BLaER1 (cell line): ENCODE measurements at regions not wholly inside any gene's neighbourhood (a gene's known extent, or its start where the extent isn't known, plus 50 kb on each side); places are given as distances from the start of the nearest gene placed in this dataset.
"Not testable (repeated sequence)": the region's sequence is repeated elsewhere in the genome, so short reads cannot be mapped to it uniquely, and the experiment has no call there.

ENCODE experiments used
- H3K27ac ChIP-seq: shearing (Covaris generic); formaldehyde crosslinking; 2 replicates; pipeline ENCODE4 v1.8.1; 2022
- H3K27me3 ChIP-seq: shearing (Covaris generic); formaldehyde crosslinking; 2 replicates; pipeline ENCODE4 v1.8.1; 2022
- H3K36me3 ChIP-seq: shearing (Covaris generic); formaldehyde crosslinking; 2 replicates; pipeline ENCODE4 v1.8.1; 2022
- H3K4me1 ChIP-seq: shearing (Covaris generic); formaldehyde crosslinking; 2 replicates; pipeline ENCODE4 v1.8.1; 2022
- H3K4me2 ChIP-seq: shearing (Covaris generic); formaldehyde crosslinking; 2 replicates; pipeline ENCODE4 v1.8.1; 2022
- H3K4me3 ChIP-seq: shearing (Covaris generic); formaldehyde crosslinking; 2 replicates; pipeline ENCODE4 v1.8.1; 2022
- H3K9ac ChIP-seq: shearing (Covaris generic); formaldehyde crosslinking; 2 replicates; pipeline ENCODE4 v1.8.1; 2022
- H3K9me3 ChIP-seq: shearing (Covaris generic); formaldehyde crosslinking; 2 replicates; pipeline ENCODE4 v1.8.1; 2022
- H4K20me1 ChIP-seq: shearing (Covaris generic); formaldehyde crosslinking; 2 replicates; pipeline ENCODE4 v1.8.1; 2022
- Cebpa-rat ChIP-seq: shearing (Covaris generic); IDR thresholded peaks from 2 replicates; pipeline ENCODE4 v1.8.1; 2022

DNA sequence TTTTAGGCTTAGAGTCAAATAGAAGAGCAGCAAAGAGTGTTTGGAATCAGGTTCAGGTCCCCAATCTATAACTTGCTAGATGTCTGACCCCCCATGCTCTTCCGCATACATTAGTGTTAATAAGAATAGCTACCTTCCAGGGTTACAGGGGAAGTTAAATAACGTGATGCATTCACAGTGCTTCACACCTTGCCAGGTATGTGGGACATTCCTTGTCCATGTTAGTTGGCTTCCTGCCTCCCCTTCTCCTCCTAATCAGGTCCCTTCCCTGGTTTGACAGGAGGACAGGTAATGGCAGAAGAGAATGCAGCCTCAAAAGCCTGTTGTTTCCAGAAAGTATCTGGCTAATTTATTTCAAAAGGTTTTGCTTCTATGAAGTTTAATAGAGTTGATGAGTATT, 248.7 kb downstream of the MID1IP1 start:
- peaks cover 13% of the 10 kb centered on the region for H3K4me1 ChIP-seq
- H3K4me3 ChIP-seq = no peak overlapping the region
- H3K27me3 ChIP-seq = no peaks in the 10 kb centered on the region
- H4K20me1 ChIP-seq = no peaks in the 10 kb centered on the region
- no peak for TF ChIP-seq Cebpa-rat
- H3K36me3 ChIP-seq = no peaks in the 10 kb centered on the region
- no peak overlapping the region for H3K27ac ChIP-seq
- no peak overlapping the region for H3K9ac ChIP-seq
- H3K4me2 ChIP-seq = no peak overlapping the region
- no peaks in the 10 kb centered on the region for H3K9me3 ChIP-seq

DNA sequence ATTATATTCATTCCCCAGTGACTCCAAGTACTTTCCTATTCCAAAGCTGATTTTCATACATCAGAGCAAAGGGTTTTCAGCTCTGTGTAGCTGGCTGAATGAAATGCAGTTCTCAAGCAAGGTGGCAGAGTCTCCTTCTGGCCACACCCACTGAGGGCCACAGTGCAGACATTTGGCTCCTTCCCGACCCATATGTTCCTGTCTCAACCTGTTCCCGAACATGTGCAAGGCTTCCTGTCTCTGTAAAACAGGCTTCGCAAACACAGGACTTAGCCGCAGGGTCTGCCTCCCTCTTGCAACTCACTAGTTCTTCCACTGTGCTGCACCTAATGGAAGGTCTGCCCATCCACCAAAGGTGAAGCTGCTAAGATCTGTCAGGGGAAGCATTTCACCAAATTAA, 249.2 kb downstream of the MID1IP1 start:
- Histone ChIP-seq H3K27ac (no peak overlapping the region), H4K20me1 (no peaks in the 10 kb centered on the region), H3K9me3 (no peaks in the 10 kb centered on the region), H3K4me3 (no peak overlapping the region), H3K4me1 (peaks cover 13% of the 10 kb centered on the region), H3K9ac (no peak overlapping the region), H3K27me3 (no peaks in the 10 kb centered on the region), H3K4me2 (no peak overlapping the region), H3K36me3 (no peaks in the 10 kb centered on the region)
- no peak for TF ChIP-seq Cebpa-rat

DNA sequence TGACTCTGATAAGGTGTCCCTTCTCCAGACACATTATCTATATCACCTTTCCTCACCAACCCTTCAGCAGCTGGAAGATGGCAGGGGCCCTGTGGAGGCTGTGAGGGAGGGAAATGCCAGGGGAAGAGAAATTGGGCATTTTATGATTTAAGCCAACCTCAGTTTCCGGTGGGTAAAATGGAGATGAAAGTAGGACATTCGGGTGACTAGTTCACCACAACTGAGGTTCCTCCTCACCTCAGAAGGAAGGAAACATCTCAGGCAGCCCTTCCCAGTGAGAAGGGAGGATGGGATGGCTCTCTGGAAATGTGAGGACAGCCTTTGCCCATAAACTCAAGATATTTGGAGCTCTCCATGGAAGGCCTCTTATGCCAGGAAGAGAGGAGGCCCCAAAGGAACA, 251.5 kb downstream of the MID1IP1 start:
- no peak overlapping the region for H3K4me3 ChIP-seq

DNA sequence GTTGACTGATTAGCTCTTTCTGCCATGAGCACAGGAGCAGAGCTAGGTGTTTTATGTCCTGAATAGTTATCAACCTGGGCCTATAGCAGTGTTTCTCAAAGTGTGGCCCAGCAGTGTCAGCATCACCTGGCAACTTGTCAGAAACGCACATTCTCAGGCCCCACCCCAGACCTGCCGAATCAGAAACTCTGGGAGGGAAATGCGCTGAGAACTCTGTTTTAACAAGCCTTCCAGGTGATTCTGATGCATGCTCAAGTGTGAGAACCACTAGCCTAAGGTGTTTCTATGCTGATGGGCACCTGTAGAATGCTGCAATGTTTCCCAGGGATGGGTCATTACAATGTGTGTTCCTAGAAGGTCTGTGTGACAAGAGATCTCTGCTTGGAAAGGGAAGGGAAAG, 257.5 kb downstream of the MID1IP1 start:
- TF ChIP-seq Cebpa-rat = no peak
- Histone ChIP-seq H3K36me3 (no peaks in the 10 kb centered on the region), H3K4me2 (no peak overlapping the region), H3K27ac (no peak overlapping the region), H3K9ac (no peak overlapping the region), H4K20me1 (no peaks in the 10 kb centered on the region), H3K4me3 (no peak overlapping the region), H3K4me1 (0 out of 2 replicates have a peak, but pooled peaks cover 3% of the 10 kb centered on the region), H3K9me3 (peaks cover 24% of the 10 kb centered on the region), H3K27me3 (no peaks in the 10 kb centered on the region)

More for the DNA sequence above, 251.5 kb downstream of the MID1IP1 start:
- H3K36me3 ChIP-seq = no peaks in the 10 kb centered on the region
- H3K27me3 ChIP-seq = no peaks in the 10 kb centered on the region
- peak overlapping the region; percentile 63 for H3K4me2 ChIP-seq
- no peak for TF ChIP-seq Cebpa-rat
- H4K20me1 ChIP-seq = no peaks in the 10 kb centered on the region
- H3K9me3 ChIP-seq = no peaks in the 10 kb centered on the region
- no peak overlapping the region for H3K27ac ChIP-seq
- H3K9ac ChIP-seq = no peak overlapping the region
- H3K4me1 ChIP-seq = peaks cover 13% of the 10 kb centered on the region

DNA sequence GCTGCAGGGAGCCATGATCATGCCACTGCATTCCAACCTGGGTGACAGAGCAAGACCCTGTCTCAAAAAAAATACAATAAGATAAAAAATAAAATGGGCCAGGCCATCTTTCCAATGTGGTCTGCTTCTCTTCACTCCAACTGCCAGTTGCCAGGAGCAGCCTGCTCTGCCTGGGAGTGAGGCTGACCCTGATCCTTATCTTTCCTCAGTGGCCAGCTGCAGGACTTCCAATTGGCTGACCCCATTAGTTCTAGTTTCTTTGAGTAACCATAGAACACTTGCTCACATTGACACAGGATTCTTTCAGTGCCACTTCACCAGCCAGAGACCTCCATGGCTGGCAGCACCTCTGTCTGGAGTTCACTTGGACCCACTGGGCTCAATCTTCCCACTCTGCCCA, 258.6 kb downstream of the MID1IP1 start:
- H3K27ac ChIP-seq = no peak overlapping the region
- TF ChIP-seq Cebpa-rat = no peak
- H3K9ac ChIP-seq = no peak overlapping the region
- H4K20me1 ChIP-seq = no peaks in the 10 kb centered on the region
- H3K4me3 ChIP-seq = no peak overlapping the region
- no peak overlapping the region for H3K4me2 ChIP-seq
- peaks cover 24% of the 10 kb centered on the region for H3K9me3 ChIP-seq
- 0 out of 2 replicates have a peak, but pooled peaks cover 4% of the 10 kb centered on the region for H3K4me1 ChIP-seq
- H3K36me3 ChIP-seq = no peaks in the 10 kb centered on the region
- H3K27me3 ChIP-seq = no peaks in the 10 kb centered on the region

DNA sequence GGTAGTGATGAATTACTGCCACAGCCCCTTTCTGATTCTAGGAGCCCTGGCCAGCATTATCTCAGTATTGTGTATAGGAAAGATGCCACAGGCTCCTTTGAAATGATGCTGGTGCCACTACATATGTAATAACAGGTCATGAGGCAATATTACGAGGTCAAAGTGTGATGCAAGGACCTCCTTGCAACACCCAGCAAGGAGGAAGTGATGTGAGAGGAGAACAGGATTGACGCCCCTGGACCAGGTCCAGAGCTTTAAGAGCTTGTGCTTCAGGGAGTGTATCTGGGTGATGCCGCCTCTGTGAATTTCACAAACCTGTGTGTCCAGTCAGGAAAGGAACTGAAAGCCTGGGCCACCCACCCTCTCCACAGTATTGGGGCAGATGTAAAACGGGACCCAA, 261.8 kb downstream of the MID1IP1 start:
- no peak overlapping the region for H3K9ac ChIP-seq
- no peak overlapping the region for H3K4me3 ChIP-seq
- H4K20me1 ChIP-seq = no peaks in the 10 kb centered on the region
- no peak for TF ChIP-seq Cebpa-rat
- H3K27me3 ChIP-seq = no peaks in the 10 kb centered on the region
- no peaks in the 10 kb centered on the region for H3K36me3 ChIP-seq
- H3K27ac ChIP-seq = no peak overlapping the region
- H3K4me2 ChIP-seq = no peak overlapping the region
- 0 out of 2 replicates have a peak, but pooled peaks cover 8% of the 10 kb centered on the region for H3K4me1 ChIP-seq
- peaks cover 24% of the 10 kb centered on the region for H3K9me3 ChIP-seq

DNA sequence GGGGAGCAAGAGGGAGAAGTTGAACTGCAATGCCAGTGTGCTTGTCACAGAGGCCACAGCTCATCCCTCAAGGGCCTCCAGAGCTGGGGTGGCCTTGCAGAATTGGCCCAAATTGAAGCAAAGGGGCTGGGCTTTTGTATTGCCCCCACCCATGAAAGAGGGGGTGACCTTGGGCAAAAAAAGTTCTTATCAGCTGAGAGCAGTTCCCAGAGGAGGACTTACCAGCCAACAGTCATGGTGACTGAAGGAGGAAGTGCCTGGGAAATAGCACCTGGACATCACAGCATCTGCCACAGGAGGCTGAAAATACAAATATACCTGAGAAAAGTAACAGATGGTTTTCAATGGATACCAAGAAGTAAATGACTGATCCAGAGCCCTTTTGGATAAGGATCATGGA, 262.4 kb downstream of the MID1IP1 start:
- H4K20me1 ChIP-seq = no peaks in the 10 kb centered on the region
- TF ChIP-seq Cebpa-rat = no peak
- no peak overlapping the region for H3K9ac ChIP-seq
- no peak overlapping the region for H3K4me3 ChIP-seq
- H3K4me2 ChIP-seq = no peak overlapping the region
- 0 out of 2 replicates have a peak, but pooled peaks cover 8% of the 10 kb centered on the region for H3K4me1 ChIP-seq
- peaks cover 26% of the 10 kb centered on the region for H3K9me3 ChIP-seq
- H3K27ac ChIP-seq = no peak overlapping the region
- no peaks in the 10 kb centered on the region for H3K27me3 ChIP-seq
- H3K36me3 ChIP-seq = no peaks in the 10 kb centered on the region

DNA sequence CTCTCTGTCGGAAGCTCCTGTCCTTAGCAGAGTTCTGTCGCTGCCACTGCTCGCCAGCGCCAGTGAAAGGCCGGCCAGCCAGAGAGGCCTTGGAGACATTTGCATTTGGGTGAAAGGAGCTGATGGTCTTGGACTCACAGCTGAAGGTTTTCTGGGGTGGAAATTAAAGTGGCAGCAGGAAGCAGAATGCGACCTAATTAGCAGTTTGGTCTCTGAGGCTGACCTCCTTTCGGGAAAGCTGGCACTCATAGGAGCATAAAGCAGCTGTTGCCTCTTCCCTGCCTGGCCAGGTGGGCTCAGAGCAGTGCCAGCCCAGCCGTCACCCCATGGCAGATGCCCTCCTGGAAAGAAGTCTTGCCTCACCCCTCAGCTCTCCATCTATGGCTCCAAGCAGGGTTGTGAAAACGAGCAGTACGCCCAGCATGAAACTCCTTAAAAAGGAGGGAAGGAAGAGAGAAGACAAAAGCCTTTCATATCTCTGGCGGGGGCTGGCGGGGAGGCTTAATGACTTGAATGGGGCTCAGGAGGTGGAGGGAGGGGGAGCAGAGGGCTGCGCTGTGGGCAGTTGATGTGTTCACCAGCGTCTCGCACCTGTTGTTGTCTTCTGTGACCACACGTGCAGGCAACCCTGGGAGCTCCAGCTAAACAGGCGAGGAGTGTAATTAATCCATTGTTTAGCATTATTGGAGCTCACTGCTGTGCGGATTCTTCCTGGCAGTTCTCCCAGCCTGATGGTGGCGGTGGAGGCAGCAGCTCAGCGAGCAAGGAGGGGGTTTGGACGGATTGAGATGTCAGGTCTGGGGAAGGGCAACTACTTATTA, 264.0 kb downstream of the MID1IP1 start:
- Histone ChIP-seq H3K9me3 (peaks cover 34% of the 10 kb centered on the region), H3K4me2 (0 out of 2 replicates have a peak overlapping the region, but pooled peaks have one; percentile 5), H4K20me1 (no peaks in the 10 kb centered on the region), H3K27me3 (no peaks in the 10 kb centered on the region), H3K27ac (no peak overlapping the region), H3K9ac (no peak overlapping the region), H3K36me3 (no peaks in the 10 kb centered on the region), H3K4me3 (no peak overlapping the region), H3K4me1 (0 out of 2 replicates have a peak, but pooled peaks cover 8% of the 10 kb centered on the region)
- TF ChIP-seq Cebpa-rat = no peak

DNA sequence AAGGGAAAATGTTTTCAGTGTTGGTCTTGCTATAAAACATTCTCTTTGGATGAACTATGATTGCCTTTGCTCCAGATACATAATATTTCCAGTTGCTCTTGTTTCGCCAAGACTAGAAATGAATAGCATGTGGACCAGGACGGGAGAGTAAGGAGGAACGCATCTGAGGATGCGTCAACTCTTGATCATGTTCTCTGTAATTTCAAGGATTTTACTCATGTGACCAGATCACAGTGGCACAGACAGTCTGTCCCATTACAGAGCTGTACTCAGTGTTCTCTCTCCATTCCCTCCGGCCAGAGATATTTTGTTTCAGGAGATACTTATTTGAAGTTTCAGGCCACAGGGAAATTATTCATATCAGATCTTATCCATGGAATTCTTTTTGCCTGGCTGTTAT, 266.6 kb downstream of the MID1IP1 start:
- Histone ChIP-seq H3K36me3 (no peaks in the 10 kb centered on the region), H3K4me1 (0 out of 2 replicates have a peak, but pooled peaks cover 8% of the 10 kb centered on the region), H3K4me3 (no peak overlapping the region), H3K27ac (no peak overlapping the region), H4K20me1 (no peaks in the 10 kb centered on the region), H3K9me3 (peaks cover 18% of the 10 kb centered on the region), H3K4me2 (no peak overlapping the region), H3K27me3 (no peaks in the 10 kb centered on the region), H3K9ac (no peak overlapping the region)
- no peak for TF ChIP-seq Cebpa-rat

DNA sequence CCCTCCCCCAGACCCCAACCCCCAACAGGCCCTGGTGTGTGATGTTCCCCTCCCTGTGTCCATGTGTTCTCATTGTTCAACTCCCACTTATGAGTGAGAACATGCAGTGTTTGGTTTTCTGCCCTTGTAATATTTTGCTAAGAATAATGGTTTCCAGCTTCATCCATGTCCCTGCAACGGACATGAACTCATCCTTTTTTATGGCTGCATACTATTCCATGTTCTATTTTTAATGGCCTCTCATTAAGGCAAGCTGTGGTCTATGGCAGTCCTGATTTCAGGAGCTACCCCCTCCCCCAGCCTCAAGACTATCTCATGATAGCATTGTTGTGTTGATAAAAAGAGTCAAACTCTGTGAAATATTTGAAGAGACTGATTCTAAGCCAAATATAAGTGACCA, 267.4 kb downstream of the MID1IP1 start:
- H3K4me1 ChIP-seq, H3K4me2 ChIP-seq, H3K27ac ChIP-seq, H3K9ac ChIP-seq, H3K36me3 ChIP-seq, H3K4me3 ChIP-seq, H3K27me3 ChIP-seq, H4K20me1 ChIP-seq: not testable (repeated sequence)
- peaks cover 18% of the 10 kb centered on the region for H3K9me3 ChIP-seq
